K562 (cell line): ENCODE measurements at regions not wholly inside any gene's neighbourhood (a gene's known extent, or its start where the extent isn't known, plus 50 kb on each side); places are given as distances from the start of the nearest gene placed in this dataset.

Source experiments
- ARNT ChIP-seq, 2 experiments: fragments of 450-650 bp; IDR thresholded peaks; 2 replicates each; pipeline ENCODE4 v1.6.1; 2016; ENCODE audit warnings: mild to moderate bottlenecking in 1 of 2
- ATF1 ChIP-seq, 2 experiments: fragments of 450-650 bp in 1 of 2; IDR thresholded peaks; 2 replicates each; pipeline ENCODE4 v1.6.1; 2016; ENCODE audit warnings: missing compliant biosample characterization in 1 of 2, missing genetic modification characterization in 1 of 2
- DACH1 ChIP-seq: fragments of 450-650 bp; IDR thresholded peaks from 2 replicates; pipeline ENCODE4 v1.6.1; 2018; ENCODE audit not compliant: partially characterized antibody
- FOXK1 ChIP-seq: sonication (generic); formaldehyde crosslinking; IDR thresholded peaks from 2 replicates; pipeline ENCODE4 v1.8.0; 2022; ENCODE audit warnings: missing genetic modification reagents, mild to moderate bottlenecking, borderline replicate concordance
- GATAD2B ChIP-seq: fragments of 450-650 bp; IDR thresholded peaks from 2 replicates; pipeline ENCODE4 v1.6.1; 2017; ENCODE audit warnings: mild to moderate bottlenecking, borderline replicate concordance
- HIVEP1 ChIP-seq: fragments of 250-450 bp; sonication (Bioruptor Pico); IDR thresholded peaks from 2 replicates; pipeline ENCODE4 v1.4.0; 2020; ENCODE audit warnings: mild to moderate bottlenecking
- KAT8 ChIP-seq: fragments of 450-650 bp; IDR thresholded peaks from 2 replicates; pipeline ENCODE4 v1.6.1; 2016; ENCODE audit warnings: low read depth, mild to moderate bottlenecking
- MTA1 ChIP-seq: fragments of 450-650 bp; IDR thresholded peaks from 2 replicates; pipeline ENCODE4 v1.6.1; 2017; ENCODE audit warnings: borderline replicate concordance
- NCOA6 ChIP-seq: fragments of 450-650 bp; IDR thresholded peaks from 2 replicates; pipeline ENCODE4 v1.6.1; 2017; ENCODE audit warnings: mild to moderate bottlenecking
- PBX2 ChIP-seq, 2 experiments: IDR thresholded peaks in 1 of 2; conservative IDR thresholded peaks in 1 of 2; 2 replicates each; pipeline ENCODE4 v1.6.1; 2016; ENCODE audit warnings: low read depth in 2 of 2, mild to moderate bottlenecking in 1 of 2, missing compliant biosample characterization in 1 of 2, missing genetic modification characterization in 1 of 2, moderate library complexity in 1 of 2
- PPARD ChIP-seq: fragments of 250-450 bp; sonication (Bioruptor Pico); IDR thresholded peaks from 2 replicates; pipeline ENCODE4 v1.8.0; 2022; ENCODE audit warnings: inconsistent platforms, mild to moderate bottlenecking, moderate library complexity
- RAD51 ChIP-seq: fragments of 450-650 bp; IDR thresholded peaks from 2 replicates; pipeline ENCODE4 v1.7.1; 2016; ENCODE audit warnings: low read depth, mild to moderate bottlenecking, borderline replicate concordance
- RB1 ChIP-seq: fragments of 450-650 bp; IDR thresholded peaks from 2 replicates; pipeline ENCODE4 v1.6.1; 2017; ENCODE audit warnings: low read depth, mild to moderate bottlenecking
- RBFOX2 ChIP-seq: fragments of 200-400 bp; formaldehyde crosslinking; IDR thresholded peaks from 2 replicates; pipeline ENCODE4 v1.6.1; 2017; ENCODE audit warnings: low read depth, mild to moderate bottlenecking, low read length, moderate library complexity
- SMARCA5 ChIP-seq: fragments of 450-650 bp; IDR thresholded peaks from 2 replicates; pipeline ENCODE4 v1.6.1; 2016
- SNAPC5 ChIP-seq: fragments of 250-450 bp; sonication (Bioruptor Pico); IDR thresholded peaks from 2 replicates; pipeline ENCODE4 v1.8.0; 2021; ENCODE audit warnings: moderate library complexity, mild to moderate bottlenecking, inconsistent platforms
- SNIP1 ChIP-seq: fragments of 450-650 bp; IDR thresholded peaks from 2 replicates; pipeline ENCODE4 v1.7.1; 2017; ENCODE audit warnings: low read depth, mild to moderate bottlenecking
- SP1 ChIP-seq: sonication (generic); formaldehyde crosslinking; IDR thresholded peaks from 2 replicates; pipeline ENCODE4 v1.8.1; 2022; ENCODE audit warnings: mild to moderate bottlenecking, missing genetic modification reagents
- TEAD1 ChIP-seq, 2 experiments: fragments of 450-650 bp in 1 of 2; sonication (generic) in 1 of 2; formaldehyde crosslinking; IDR thresholded peaks; 2 replicates each; pipeline versions ENCODE4 v1.4.0 to v1.8.0; 2020 to 2022; ENCODE audit warnings: mild to moderate bottlenecking in 2 of 2, missing genetic modification reagents in 1 of 2
- ZBED1 ChIP-seq: IDR thresholded peaks from 2 replicates; pipeline ENCODE4 v1.6.1; 2014
- ZNF253 ChIP-seq: fragments of 250-450 bp; sonication (Bioruptor Pico); conservative IDR thresholded peaks from 2 replicates; pipeline ENCODE4 v1.6.1; 2021; ENCODE audit warnings: mild to moderate bottlenecking
- ZNF785 ChIP-seq: fragments of 250-450 bp; sonication (Bioruptor Pico); IDR thresholded peaks from 2 replicates; pipeline ENCODE4 v1.4.0; 2020; ENCODE audit warnings: mild to moderate bottlenecking
- TF ChIP-seq, protein P1 (sequence below): sonication (generic); formaldehyde crosslinking; IDR thresholded peaks from 2 replicates; pipeline ENCODE4 v1.9.0; 2022; ENCODE audit warnings: mild to moderate bottlenecking, missing genetic modification reagents
- TF ChIP-seq, protein P2 (sequence below): fragments of 450-650 bp; IDR thresholded peaks from 2 replicates; pipeline ENCODE4 v1.6.1; 2016; ENCODE audit warnings: antibody characterized with exemption

DNA sequence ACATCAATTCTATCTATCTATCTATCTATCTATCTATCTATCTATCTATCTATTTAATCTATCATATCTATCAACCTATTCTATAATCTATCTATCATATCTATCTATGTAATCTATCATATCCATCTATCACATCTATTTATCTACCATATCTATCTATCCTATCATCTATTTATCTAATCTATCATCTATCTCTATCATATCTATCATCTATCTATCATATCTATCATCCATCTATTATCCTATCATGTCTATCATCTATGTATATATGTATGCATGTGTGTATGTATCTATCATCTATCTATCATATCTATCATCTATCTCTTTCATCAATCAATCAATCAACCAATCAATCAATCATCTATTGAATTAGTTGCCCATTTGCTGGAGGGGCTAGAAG, 159.3 kb upstream of the GALNT17 start (continued):
- TF ChIP-seq ARNT (IDR thresholded peaks at IDR 0.05), result no peak
- no peak for TF ChIP-seq TEAD1 (CRISPR knock-in tag; IDR thresholded peaks at IDR 0.05)
- TF ChIP-seq PBX2 (CRISPR knock-in tag; IDR thresholded peaks at IDR 0.05; ENCODE audit: low read depth), result no peak
- TF ChIP-seq PBX2 (tag; conservative IDR thresholded peaks at IDR 0.05; ENCODE audit: low read depth), result 0 out of 2 replicates have a peak, but pooled peaks have one; percentile 6
- no peak for TF ChIP-seq ZNF785
- TF ChIP-seq SNIP1, result no peak
- TF ChIP-seq RAD51, result no peak
- TF ChIP-seq GATAD2B, result peak; percentile 82; the same call in 1 of the 2 replicates
- no peak for TF ChIP-seq NCOA6
- TF ChIP-seq PPARD (CRISPR knock-in tag), result no peak
- TF ChIP-seq, protein P1, sequence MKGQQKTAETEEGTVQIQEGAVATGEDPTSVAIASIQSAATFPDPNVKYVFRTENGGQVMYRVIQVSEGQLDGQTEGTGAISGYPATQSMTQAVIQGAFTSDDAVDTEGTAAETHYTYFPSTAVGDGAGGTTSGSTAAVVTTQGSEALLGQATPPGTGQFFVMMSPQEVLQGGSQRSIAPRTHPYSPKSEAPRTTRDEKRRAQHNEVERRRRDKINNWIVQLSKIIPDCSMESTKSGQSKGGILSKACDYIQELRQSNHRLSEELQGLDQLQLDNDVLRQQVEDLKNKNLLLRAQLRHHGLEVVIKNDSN (CRISPR knock-in tag), result no peak
- TF ChIP-seq FOXK1 (CRISPR knock-in tag), result no peak
- no peak for TF ChIP-seq ATF1 (CRISPR knock-in tag; IDR thresholded peaks at IDR 0.05)
- TF ChIP-seq ATF1 (tag; IDR thresholded peaks at IDR 0.05), result no peak
- no peak for TF ChIP-seq RBFOX2
- TF ChIP-seq KAT8, result no peak
- no peak for TF ChIP-seq SMARCA5
- TF ChIP-seq RB1, result no peak
- no peak for TF ChIP-seq ZBED1
- peak; percentile 80 for TF ChIP-seq MTA1
- TF ChIP-seq, protein P2, sequence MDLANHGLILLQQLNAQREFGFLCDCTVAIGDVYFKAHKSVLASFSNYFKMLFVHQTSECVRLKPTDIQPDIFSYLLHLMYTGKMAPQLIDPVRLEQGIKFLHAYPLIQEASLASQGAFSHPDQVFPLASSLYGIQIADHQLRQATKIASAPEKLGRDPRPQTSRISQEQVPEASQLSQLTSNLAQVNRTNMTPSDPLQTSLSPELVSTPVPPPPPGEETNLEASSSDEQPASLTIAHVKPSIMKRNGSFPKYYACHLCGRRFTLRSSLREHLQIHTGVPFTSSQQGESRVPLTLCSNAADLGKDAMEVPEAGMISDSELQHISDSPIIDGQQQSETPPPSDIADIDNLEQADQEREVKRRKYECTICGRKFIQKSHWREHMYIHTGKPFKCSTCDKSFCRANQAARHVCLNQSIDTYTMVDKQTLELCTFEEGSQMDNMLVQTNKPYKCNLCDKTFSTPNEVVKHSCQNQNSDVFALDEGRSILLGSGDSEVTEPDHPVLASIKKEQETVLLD, result peak; percentile 90
- no peak for TF ChIP-seq HIVEP1 (CRISPR knock-in tag)
- TF ChIP-seq DACH1, result peak; percentile 97
- no peak for TF ChIP-seq ZNF253
- no peak for TF ChIP-seq SP1 (CRISPR knock-in tag)
- no peak for TF ChIP-seq SNAPC5 (CRISPR knock-in tag)
